Esophagus squamous epithelium (tissue), 4 donors: ENCODE measurements at regions not wholly inside any gene's neighbourhood (a gene's known extent, or its start where the extent isn't known, plus 50 kb on each side); places are given as distances from the start of the nearest gene placed in this dataset.
"Not testable (repeated sequence)": the region's sequence is repeated elsewhere in the genome, so short reads cannot be mapped to it uniquely, and the experiment has no call there.

Experiments used
- POLR2A ChIP-seq, 4 donors: fragments of 450-650 bp; IDR thresholded peaks; one replicate each; pipeline ENCODE4 v1.6.1; 2017; ENCODE audit warnings: antibody characterized with exemption in 4 of 4, mild to moderate bottlenecking in 4 of 4, moderate library complexity in 3 of 4
- TF ChIP-seq, protein P1 (sequence below), 6 experiments: fragments of 450-650 bp in 4 of 6; fragments of 200-600 bp in 2 of 6; sonication (generic) in 2 of 6; IDR thresholded peaks; one replicate each; pipeline ENCODE4 v1.5.1; 2016 to 2019; ENCODE audit warnings: antibody characterized with exemption in 6 of 6, mild to moderate bottlenecking in 4 of 6, moderate library complexity in 4 of 6

- TF ChIP-seq, protein P1, sequence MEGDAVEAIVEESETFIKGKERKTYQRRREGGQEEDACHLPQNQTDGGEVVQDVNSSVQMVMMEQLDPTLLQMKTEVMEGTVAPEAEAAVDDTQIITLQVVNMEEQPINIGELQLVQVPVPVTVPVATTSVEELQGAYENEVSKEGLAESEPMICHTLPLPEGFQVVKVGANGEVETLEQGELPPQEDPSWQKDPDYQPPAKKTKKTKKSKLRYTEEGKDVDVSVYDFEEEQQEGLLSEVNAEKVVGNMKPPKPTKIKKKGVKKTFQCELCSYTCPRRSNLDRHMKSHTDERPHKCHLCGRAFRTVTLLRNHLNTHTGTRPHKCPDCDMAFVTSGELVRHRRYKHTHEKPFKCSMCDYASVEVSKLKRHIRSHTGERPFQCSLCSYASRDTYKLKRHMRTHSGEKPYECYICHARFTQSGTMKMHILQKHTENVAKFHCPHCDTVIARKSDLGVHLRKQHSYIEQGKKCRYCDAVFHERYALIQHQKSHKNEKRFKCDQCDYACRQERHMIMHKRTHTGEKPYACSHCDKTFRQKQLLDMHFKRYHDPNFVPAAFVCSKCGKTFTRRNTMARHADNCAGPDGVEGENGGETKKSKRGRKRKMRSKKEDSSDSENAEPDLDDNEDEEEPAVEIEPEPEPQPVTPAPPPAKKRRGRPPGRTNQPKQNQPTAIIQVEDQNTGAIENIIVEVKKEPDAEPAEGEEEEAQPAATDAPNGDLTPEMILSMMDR (IDR thresholded peaks at IDR 0.05) = not testable (repeated sequence)
- not testable (repeated sequence) for TF ChIP-seq POLR2A (IDR thresholded peaks at IDR 0.05)
Measured at GRCh38 chr4:162851241-162851758, 315.4 kb downstream of the NAF1 start.
